A204.1 (cell line): ENCODE measurements at regions not wholly inside any gene's neighbourhood (a gene's known extent, or its start where the extent isn't known, plus 50 kb on each side); places are given as distances from the start of the nearest gene placed in this dataset.
"Not testable (repeated sequence)": the region's sequence is repeated elsewhere in the genome, so short reads cannot be mapped to it uniquely, and the experiment has no call there.

Experiments used
- FAIRE-seq: peaks from 2 replicates; lab custom pipeline; 2012; peaks lifted over from hg19 to GRCh38; lab: Jason Lieb, UNC

DNA sequence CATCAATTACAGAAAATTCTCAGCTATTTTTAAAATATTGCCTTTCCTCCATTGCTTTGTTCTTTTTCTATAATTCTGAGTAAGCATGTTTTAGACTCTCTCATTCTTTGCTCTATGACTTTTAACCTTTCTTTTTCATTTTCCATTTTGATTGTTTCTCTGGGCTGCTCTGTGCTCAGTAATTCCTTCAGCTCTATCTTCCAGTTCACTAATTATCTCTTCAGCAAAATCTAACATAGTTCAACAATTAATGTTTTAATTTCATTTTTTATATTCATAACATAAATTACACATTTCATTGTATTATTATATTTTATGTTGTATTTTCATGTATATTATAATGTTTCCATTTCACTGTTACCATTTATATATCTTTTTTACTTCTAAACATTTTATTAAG, 198.8 kb upstream of the NOX3 start:
- FAIRE-seq: peak; percentile 86

DNA sequence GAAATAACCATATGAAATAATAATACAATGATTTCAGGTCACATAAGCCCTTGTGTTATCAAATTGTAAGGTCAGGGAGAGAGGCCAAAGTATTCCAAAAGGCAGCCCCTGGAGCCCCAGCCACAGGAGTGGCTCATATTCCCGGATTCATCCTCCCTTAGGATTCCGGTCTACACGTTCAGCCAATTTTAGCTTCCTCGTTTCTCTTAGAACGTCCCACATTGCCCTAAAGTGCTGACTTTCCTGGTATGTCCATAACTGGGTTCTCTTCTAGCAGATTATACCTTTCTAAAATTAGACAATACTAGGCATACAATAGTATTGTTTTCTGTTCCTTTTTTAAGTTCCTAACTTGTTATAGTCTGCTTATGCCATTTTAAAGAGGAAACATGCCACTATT, 192.7 kb upstream of the NOX3 start:
- no peak for FAIRE-seq

DNA sequence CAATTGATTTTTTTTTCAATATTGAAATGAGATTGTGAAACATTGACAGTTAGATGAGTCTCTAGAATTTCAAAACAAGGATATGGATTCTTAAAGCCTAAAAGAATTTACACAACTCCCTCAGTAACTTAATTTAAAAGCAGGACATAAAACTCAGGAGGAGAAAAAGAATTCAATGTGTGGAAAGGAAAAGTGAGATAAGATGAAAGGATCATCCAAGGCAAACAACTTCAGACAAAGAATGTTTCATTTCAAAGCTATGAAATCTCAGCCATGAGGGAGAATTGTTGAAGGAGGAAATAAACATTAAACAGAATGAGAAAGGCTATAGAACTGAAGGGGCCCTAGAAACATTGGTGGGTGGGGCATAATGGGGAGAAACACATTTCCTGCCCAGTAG, 191.7 kb upstream of the NOX3 start:
- no peak for FAIRE-seq

DNA sequence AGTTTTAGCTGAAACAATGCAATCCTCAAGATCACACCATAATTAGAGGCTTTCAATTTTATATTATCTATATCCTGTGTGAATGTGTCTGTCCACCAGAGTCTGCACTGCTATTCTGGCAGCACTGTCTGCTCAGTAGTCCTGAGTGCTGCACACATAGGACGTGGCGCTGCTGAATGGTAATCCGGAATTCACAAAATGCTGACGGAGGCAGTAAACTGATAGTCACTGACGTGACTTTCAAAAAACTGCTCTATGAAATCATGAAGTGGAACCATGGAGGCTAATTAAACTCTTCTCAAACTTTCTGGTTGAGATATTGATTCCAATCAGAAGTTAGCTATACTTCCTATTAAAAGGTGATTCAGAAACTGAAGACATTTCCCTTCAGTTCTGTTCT, 190.8 kb upstream of the NOX3 start:
- no peak for FAIRE-seq

DNA sequence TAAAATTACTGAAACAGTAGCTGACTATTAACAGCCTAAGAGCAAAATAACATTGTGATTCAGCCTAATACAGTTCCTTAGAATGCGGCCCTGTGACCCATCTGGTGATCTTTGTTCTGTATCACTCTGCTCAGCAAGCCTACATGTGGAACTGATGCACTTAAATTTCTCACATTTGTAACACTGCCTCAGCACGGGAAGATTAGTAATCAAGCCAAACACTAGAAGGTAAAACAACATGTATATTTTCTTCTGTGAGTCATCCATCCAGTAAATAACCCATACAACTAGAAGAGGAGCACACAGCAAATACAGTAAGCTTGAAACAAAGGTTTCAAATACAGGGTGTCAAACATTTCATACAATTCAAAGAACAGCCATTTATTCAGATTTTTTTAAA, 189.7 kb upstream of the NOX3 start:
- no peak for FAIRE-seq

DNA sequence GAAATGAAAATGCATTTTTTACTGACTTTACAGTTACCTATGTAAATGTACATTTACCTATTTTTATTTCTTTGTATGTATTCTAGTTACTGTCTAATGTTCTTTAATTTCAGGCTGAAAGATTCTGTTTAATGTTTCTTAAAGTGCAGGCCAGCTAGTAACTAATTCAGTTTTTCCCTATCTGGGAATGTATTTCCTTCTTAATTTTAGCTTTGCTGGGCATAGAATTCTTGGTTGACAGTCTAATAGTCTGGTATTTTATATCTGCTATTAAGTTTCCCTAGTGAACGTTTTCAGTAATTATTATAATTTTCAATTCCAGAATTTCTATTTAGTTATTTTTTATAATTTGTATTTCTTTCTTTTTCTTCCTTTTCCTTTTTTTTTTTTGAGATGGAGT, 186.0 kb upstream of the NOX3 start:
- no peak for FAIRE-seq

DNA sequence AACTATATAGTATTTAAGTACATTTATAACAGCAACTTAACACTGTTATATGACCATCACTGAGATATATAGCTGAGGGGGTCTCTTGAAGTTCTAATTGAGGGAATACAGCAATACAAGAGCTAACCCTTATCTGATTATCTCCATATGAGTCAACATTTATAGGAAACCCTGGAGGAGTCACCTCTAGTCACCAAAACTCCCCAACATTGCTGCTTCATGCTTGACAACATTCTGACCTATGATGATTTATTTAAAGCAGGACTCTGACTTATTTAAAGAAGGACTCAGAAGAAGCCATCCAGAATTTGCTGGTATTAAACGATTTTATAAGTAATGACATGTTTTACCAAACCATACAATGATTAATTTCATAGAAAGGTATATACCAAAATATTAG, 182.6 kb upstream of the NOX3 start:
- no peak for FAIRE-seq

DNA sequence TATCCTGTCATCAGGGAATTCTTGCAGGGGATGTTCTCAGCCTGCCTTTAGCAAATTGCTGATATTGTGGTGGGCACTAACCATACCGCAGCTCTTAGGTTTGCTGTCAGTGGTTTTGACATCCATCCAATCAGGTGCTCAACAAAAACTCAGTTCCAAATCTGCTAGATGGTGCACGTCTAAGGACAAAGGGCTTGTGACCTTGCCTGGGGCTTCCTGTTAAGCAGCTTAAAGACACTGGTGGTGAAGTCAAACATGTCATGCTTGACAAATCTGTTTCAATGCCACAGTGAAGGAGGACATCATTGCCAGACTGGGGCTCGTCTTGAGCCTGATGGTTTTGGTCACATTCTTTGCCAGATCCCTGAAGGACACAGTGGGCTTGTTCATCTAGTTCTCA, 179.8 kb upstream of the NOX3 start:
- FAIRE-seq: no peak

DNA sequence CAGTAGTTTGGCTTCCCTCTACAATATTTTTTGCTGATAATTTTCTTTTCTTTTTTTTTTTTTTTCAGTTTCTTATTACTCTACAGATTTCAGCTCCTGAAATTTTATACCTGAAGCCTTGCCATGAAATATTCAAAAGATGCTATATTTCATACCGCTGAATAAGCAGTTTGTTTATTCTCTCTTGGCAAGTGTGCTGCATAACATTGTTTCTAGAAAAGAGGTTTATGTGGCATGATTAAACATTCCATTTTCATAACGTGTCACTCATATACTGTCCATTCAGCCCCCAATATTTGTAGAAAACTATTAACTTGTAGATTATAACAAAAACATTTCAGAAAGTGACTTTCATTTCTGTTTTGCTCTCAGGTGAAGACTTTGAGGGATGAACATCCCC, 174.4 kb upstream of the NOX3 start:
- no peak for FAIRE-seq

DNA sequence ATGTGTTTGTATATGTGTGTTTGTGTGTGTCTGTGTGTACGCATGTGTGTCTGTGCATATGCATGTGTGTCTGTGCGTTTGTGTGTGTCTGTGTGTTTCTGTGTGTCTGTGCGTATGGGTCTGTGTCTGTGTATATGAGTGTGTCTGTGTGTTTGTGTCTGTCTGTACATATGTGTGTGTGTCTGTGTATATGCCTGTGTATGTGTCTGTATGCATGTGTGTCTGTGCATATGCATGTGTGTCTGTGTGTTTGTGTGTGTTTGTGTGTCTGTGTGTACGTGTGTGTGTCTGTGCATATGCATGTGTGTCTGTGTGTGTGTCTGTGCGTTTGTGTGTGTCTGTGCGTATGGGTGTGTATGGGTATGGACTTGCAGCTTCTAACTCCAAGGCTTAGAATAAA, 174.0 kb upstream of the NOX3 start:
- no peak for FAIRE-seq

DNA sequence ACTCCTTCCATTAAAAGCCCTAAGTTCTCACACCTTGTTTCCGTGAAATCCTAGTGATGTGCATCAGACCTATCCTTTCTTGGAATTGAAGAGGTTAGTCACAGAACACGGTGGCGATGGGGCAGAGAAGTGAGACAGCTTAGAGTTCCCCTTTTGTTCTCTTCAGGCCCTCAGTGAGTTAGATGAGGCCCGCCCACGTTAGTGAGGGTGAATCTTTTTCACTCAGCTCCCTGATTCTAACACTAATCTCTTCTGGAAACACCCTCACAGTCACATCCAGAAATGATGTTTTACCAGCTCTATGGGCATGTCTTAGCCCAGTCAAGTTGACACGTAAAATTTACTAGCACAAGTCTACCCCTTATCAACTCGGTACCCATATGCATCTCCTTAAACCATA, 172.7 kb upstream of the NOX3 start:
- FAIRE-seq: no peak

DNA sequence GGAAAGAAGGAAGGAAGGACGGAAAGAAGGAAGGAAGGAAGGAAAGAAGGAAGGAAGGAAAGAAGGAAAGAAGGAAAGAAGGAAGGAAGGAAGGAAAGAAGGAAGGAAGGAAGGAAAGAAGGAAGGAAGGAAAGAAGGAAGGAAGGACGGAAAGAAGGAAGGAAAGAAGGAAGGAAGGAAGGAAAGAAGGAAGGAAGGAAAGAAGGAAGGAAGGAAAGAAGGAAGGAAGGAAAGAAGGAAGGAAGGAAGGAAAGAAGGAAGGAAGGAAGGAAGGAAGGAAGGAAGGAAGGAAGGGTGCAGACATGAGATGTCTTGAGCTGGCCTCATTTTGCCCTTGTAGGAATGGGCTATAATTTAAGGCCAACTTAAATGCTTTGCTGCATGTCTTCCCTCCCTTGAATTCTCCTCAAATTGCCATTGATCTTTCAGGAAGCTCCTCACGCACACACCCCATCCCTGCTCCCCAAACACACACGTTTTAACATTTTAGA, 172.1 kb upstream of the NOX3 start:
- not testable (repeated sequence) for FAIRE-seq

DNA sequence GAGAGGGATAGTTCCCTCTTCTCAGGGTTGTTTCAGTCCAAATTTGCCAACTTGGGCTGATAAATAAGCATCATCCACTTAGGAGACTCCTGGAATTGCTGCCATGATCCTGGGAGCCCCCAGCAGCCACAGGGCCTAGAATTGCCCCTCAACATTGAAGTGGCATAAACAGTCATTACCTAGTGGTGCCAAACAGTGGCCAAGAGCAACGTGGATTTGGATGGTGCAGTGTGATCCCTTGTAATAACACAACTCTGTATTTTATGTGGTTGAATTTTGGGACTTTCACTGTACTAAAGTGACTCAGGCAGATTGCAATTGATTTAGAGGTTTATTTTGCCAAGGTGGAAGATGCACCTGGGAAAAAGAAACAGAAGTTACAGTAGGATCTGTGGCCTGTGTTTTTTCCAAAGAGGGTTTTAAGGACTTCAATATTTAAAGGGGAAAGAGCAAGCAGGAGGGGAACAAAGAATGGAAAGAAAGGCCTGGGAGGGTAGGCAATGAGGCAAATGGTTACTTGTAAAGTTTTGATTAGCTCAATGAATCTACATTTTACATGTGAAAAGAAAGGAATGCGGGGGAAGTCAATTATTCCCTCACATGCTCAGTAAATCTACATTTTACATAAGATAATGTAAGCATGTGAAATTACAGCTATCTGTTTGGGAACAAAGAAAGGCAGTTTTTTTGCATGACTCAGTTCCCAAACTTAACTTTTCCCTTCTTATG, 168.0 kb upstream of the NOX3 start:
- FAIRE-seq: no peak

DNA sequence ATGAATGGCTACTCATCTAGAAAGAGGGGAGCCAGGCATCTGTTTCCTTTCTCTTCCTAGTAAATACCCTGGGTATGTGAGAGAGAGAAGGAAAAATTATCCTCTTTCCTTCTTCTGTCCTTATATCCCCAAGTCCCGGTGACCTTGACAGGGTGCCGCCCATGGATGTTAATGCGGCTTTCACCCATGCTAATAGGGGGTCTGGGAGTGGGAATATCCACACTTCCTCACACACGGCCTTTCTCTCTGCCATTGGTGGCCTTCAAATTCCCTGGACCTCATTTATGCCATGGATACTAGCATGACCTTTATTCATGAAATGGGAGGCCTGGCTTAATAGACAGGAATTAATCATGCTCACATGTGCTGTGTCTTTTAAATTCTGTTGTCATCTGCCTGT, 159.0 kb upstream of the NOX3 start:
- FAIRE-seq: no peak

DNA sequence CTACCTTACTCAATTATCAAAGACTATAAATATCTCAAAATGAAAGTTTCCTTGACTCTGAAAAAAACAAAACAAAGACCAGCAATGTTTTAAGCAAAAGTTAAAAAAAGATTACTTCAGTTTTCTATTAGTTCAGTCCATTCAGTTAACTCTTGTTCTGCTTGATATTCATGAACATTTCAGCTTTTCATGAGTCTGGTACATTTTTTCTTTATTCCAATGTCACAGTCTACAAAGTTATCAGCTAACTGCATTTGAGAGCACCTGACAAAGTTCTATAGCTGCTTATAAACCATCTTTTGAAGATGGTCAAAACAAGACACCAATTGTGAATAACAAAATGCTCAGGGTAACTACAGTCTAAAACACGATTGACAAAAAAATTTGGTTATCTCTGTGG, 156.1 kb upstream of the NOX3 start:
- FAIRE-seq: no peak

DNA sequence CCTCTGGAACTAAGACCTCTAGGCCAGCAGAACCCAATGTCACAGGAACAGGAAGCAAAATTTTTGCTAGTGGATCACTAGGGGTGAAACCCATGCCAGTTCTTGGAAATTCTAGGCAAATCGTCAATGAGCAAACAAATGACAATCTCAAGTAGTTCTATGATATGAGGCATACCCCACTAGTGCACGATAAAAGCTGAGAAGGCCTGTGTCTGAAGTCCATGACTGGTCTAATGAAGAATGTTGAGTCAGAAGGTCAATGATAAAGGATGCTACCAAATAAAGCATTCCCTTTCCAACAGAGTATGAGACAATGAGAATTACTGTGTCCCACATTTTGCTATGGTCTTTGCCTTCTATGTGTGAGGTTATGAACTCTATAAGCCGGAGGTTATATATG, 149.4 kb upstream of the NOX3 start:
- FAIRE-seq: no peak

DNA sequence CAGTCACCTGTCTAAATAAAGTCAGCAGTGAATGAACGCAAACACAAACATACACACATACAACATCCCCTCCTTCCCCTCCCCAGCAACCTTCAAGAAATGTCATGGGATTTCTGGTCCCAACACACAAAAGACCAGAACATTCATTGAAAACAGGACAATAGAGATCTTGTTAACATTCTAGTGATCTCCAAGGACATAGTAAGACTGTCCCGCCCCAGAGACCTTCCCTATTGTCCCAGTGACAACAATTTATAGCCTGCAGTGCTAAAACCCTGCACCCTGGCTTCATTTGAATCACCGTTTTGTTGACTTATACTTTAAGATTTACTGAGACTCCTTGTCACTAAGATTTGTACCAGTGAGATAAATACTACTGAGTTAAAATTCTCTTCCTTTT, 143.9 kb upstream of the NOX3 start:
- no peak for FAIRE-seq

DNA sequence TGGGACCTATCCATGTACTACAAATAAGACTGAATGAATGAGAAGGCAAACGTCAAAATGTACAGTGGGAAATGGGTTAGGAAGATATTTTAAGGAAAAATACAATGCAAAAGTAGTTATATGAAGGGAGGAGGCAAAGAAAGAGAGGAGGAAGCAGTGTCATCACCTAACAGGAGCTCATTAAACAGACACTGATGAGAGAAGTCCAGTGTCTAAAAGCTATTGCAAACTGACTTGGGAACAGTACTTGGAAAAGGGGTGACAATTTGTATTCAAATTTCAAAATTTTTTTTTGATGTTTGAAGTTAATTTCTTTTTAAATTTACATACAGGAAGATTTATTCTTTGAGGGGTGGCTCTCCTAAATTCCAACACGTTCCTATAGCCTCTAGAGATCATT, 143.5 kb upstream of the NOX3 start:
- no peak for FAIRE-seq

DNA sequence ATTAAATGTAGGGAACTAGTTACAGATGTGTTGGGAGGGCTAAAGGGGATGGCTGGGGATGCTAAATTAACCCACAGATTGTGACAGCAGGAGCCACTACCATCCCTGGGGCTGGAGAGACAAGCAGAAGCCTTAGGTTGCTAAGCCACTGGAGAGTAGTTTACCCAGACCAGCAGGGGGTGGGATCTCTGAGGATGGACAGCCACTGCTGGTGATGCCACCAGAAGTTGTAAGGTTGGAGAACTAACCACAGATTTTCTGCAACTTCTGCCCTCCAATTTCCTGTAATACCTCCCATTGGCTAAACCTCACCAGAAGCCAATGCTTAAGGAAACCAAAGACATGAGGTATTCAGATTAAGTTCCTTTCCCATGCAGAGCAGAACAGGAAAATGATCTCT, 139.6 kb upstream of the NOX3 start:
- no peak for FAIRE-seq

DNA sequence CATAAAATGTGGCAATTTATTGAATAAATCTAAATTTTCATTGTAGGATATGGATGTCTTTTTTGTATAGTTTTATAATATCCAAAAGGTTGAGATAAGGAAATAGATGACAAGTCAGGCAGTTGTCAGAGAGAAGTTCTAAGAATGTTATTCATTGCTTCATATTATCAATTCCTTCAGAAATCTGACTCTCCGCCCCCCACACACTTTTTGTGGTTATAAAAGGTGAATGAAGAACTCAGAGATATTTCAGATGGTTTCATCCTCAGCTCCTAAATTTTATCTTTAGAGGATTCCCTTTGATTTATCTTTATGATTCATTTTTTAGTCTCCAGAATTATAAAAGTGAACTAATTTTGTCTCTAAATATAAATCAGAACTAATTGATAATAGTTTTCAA, 136.1 kb upstream of the NOX3 start:
- peak; percentile 25 for FAIRE-seq

DNA sequence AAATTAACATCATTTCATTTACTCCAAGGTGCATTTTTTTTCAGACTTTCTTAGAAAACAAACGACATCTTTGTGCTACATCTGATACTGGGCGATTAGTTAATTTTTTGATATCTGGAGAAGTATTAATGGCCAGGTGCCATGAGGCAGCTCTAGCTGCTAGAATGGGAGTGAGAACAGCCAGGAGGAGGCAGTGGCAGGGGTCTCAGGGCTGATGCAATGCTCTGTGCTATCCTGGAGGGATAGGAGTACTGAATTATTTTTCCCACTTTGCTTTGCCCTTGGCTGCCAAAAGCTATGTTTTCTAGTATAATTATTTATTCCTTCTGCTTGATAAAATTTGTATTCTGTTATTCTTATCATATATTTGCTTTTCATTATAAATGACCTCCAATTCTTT, 133.6 kb upstream of the NOX3 start:
- no peak for FAIRE-seq

DNA sequence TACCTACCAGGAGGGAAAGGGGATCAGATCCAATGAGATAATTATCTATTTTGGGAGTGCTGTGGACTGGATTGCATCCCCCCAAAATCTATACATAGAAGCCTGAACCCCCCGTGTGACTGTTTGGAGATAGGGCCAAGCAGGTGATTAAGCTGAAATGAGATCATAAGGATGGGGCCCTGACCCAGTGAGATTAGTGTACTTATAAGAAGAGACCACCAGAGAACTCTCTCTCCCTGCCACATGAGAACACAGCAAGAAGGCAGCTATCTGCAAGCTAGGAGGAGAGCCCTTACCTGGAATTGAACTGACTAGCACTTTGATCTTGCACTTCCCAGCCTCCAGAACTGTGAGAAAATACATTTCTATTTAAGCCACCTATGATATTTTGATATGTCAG, 132.2 kb upstream of the NOX3 start:
- FAIRE-seq: no peak

DNA sequence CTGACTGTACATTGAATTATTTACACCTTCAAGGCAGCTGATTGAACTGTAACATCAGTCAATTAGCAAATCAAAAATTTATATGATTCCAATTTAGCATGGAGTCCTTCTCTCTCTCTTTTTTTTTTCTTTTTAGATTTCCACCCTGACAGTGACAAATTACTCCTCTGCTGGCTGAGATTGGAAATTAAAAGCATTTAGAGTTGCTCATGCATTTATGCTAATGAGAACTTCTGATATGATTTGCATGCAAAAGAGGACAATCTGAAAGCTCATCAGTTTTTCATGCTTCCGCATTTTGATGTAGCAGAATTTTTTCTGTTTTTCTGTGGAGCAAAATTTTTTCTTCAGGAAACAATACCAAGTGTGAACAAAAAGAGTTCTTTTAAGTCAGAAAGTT, 130.5 kb upstream of the NOX3 start:
- FAIRE-seq: no peak

DNA sequence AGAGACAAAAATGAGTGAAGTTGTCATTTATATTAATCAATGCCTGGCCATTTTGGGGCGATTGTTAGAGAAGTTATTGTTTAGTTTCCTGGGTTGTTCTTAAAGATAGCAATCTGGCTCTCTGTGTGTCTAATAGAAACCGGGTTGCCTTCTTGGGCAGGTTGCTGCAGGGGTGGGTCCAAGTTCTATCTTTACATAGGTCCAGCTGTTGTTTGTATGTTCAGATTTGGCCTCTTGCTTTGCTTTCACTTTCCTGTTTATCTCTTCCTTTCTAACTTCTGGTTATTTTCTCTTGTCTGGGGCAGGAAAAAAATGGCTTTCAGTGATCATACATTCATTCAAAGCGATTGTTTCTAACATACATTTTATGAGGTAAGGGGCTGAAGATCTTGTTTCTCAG, 128.4 kb upstream of the NOX3 start:
- FAIRE-seq: no peak
